A673 (cell line): ENCODE measurements at regions not wholly inside any gene's neighbourhood (a gene's known extent, or its start where the extent isn't known, plus 50 kb on each side); places are given as distances from the start of the nearest gene placed in this dataset.

Source experiments
- BruUV-seq: library from RNA; stranded (reverse); fragments of 400-500 nt; replicated peaks from 2 replicates; lab custom pipeline; 2021; lab: Mats Ljungman, UMichigan
- CTCF ChIA-PET: fragments of 300-600 bp; sonication (Branson Sonifier 250); formaldehyde crosslinking; loops from one replicate; lab custom pipeline; 2022; ENCODE audit warnings: antibody characterized with exemption; lab: Charles Lee
- POLR2A ChIA-PET: fragments of 300-600 bp; sonication (Branson Sonifier 250); formaldehyde crosslinking; loops from one replicate; lab custom pipeline; 2022; ENCODE audit warnings: antibody characterized with exemption; ENCODE audit not compliant: low non-redundant PET; lab: Charles Lee
- DNase-seq: peaks from one replicate; pipeline ENCODE4 v3.0.0-alpha.2; 2015; ENCODE audit warnings: low spot score
- H3K27ac ChIP-seq: fragments of 200-600 bp; sonication (generic); 2 replicates; pipeline ENCODE4 v1.5.1; 2016; ENCODE audit warnings: mixed run types, low read depth, mild to moderate bottlenecking, mixed read lengths, antibody characterized with exemption, low read length; ENCODE audit not compliant: poor library complexity, severe bottlenecking
- H3K27me3 ChIP-seq: fragments of 200-600 bp; sonication (generic); replicated peaks from 2 replicates; pipeline ENCODE4 v1.6.1; 2017; ENCODE audit warnings: mixed run types, low read depth, mild to moderate bottlenecking, mixed read lengths, antibody characterized with exemption, low read length; ENCODE audit not compliant: insufficient read depth, poor library complexity
- H3K36me3 ChIP-seq: fragments of 200-600 bp; sonication (generic); 2 replicates; pipeline ENCODE4 v1.6.1; 2016; ENCODE audit warnings: mixed run types, mild to moderate bottlenecking, mixed read lengths, antibody characterized with exemption, low read length; ENCODE audit not compliant: insufficient read depth, poor library complexity, severe bottlenecking
- H3K4me1 ChIP-seq: fragments of 200-600 bp; sonication (generic); 2 replicates; pipeline ENCODE4 v1.6.1; 2017; ENCODE audit warnings: mixed run types, mild to moderate bottlenecking, mixed read lengths, antibody characterized with exemption, low read length; ENCODE audit not compliant: insufficient read depth, poor library complexity, severe bottlenecking
- H3K4me3 ChIP-seq: fragments of 200-600 bp; sonication (generic); 2 replicates; pipeline ENCODE4 v1.5.1; 2016; ENCODE audit warnings: low read depth, mixed run types, mild to moderate bottlenecking, mixed read lengths, low read length; ENCODE audit not compliant: poor library complexity, severe bottlenecking
- H3K9me3 ChIP-seq: fragments of 200-600 bp; sonication (generic); 2 replicates; pipeline ENCODE4 v1.6.1; 2016; ENCODE audit warnings: mixed run types, low read depth, mild to moderate bottlenecking, mixed read lengths, antibody characterized with exemption, low read length; ENCODE audit not compliant: poor library complexity, severe bottlenecking
- CTCF ChIP-seq: fragments of 300-800, 200-600 bp; sonication (generic); conservative IDR thresholded peaks from 2 replicates; pipeline ENCODE4 v1.5.1; 2017; ENCODE audit warnings: low read depth, mild to moderate bottlenecking, antibody characterized with exemption, low read length, moderate library complexity, mixed read lengths
- EZH2 ChIP-seq: fragments of 200-600 bp; sonication (generic); IDR thresholded peaks from 2 replicates; pipeline ENCODE4 v1.6.1; 2017; ENCODE audit warnings: borderline replicate concordance, low read depth, mild to moderate bottlenecking, mixed read lengths, antibody characterized with exemption, low read length; ENCODE audit not compliant: poor library complexity, severe bottlenecking
- intact Hi-C: fragments of 100-400 bp; cut with micrococcal nuclease; formaldehyde crosslinking; loops from one replicate; pipeline ENCODE4 v1.10.0; 2022; ENCODE audit not compliant: unreplicated experiment

GRCh38 chr5:18067615-18068014, 433.4 kb downstream of the TAF11L14 start:
- Histone ChIP-seq H3K4me3 (no peak overlapping the region), H3K9me3 (no peaks in the 10 kb centered on the region), H3K4me1 (no peaks in the 10 kb centered on the region), H3K27me3 (no peaks in the 10 kb centered on the region), H3K27ac (no peak overlapping the region), H3K36me3 (no peaks in the 10 kb centered on the region)
- intact Hi-C loops = no loop called here
- no peak for TF ChIP-seq CTCF
- no peak for TF ChIP-seq EZH2
- DNase-seq = no peak
- POLR2A ChIA-PET = no interaction called here
- CTCF ChIA-PET = no interaction called here
- BruUV-seq = no TSS peak

GRCh38 chr5:18068826-18069225, 434.6 kb downstream of the TAF11L14 start:
- CTCF ChIA-PET = no interaction called here
- no peaks in the 10 kb centered on the region for H3K4me1 ChIP-seq
- H3K9me3 ChIP-seq = no peaks in the 10 kb centered on the region
- no TSS peak for BruUV-seq
- POLR2A ChIA-PET = no interaction called here
- H3K36me3 ChIP-seq = no peaks in the 10 kb centered on the region
- TF ChIP-seq EZH2 (no peak), CTCF (no peak)
- no peak overlapping the region for H3K27ac ChIP-seq
- H3K27me3 ChIP-seq = no peaks in the 10 kb centered on the region
- intact Hi-C loops = no loop called here
- no peak for DNase-seq
- H3K4me3 ChIP-seq = no peak overlapping the region

GRCh38 chr5:18069790-18070189, 435.5 kb downstream of the TAF11L14 start:
- no peaks in the 10 kb centered on the region for H3K4me1 ChIP-seq
- H3K27ac ChIP-seq = no peak overlapping the region
- intact Hi-C loops = no loop called here
- no peaks in the 10 kb centered on the region for H3K27me3 ChIP-seq
- no peak for DNase-seq
- no peak overlapping the region for H3K4me3 ChIP-seq
- H3K36me3 ChIP-seq = no peaks in the 10 kb centered on the region
- ChIA-PET CTCF (no interaction called here), POLR2A (no interaction called here)
- no peaks in the 10 kb centered on the region for H3K9me3 ChIP-seq
- TF ChIP-seq EZH2 = no peak
- no peak for TF ChIP-seq CTCF
- no TSS peak for BruUV-seq
